Astrocyte (in vitro differentiated cells and primary cell): ENCODE measurements at regions not wholly inside any gene's neighbourhood (a gene's known extent, or its start where the extent isn't known, plus 50 kb on each side); places are given as distances from the start of the nearest gene placed in this dataset.

ENCODE experiments used
- DNase-seq: peaks from one replicate; pipeline ENCODE4 v3.0.0-alpha.2; 2010; ENCODE audit warnings: low read depth
- FAIRE-seq: peaks from 2 replicates; lab custom pipeline; 2011; peaks lifted over from hg19 to GRCh38; lab: Jason Lieb, UNC
- H2AFZ ChIP-seq: 2 replicates; pipeline ENCODE4 v1.6.0; 2012; ENCODE audit warnings: low read depth, low read length, inconsistent platforms
- H3K27ac ChIP-seq: 2 replicates; pipeline ENCODE4 v1.5.1; 2011; ENCODE audit warnings: low read depth, low read length, inconsistent platforms
- H3K27me3 ChIP-seq: 2 replicates; pipeline ENCODE4 v1.6.0; 2011; ENCODE audit warnings: low read length, inconsistent platforms; ENCODE audit not compliant: insufficient read depth
- H3K36me3 ChIP-seq: 2 replicates; pipeline ENCODE4 v1.5.1; 2011; ENCODE audit warnings: low read length, inconsistent platforms; ENCODE audit not compliant: insufficient read depth
- H3K4me1 ChIP-seq: 2 replicates; pipeline ENCODE4 v1.5.1; 2011; ENCODE audit warnings: low read length, inconsistent platforms; ENCODE audit not compliant: insufficient read depth
- H3K4me2 ChIP-seq: 2 replicates; pipeline ENCODE4 v1.6.0; 2012; ENCODE audit warnings: low read length, inconsistent platforms
- H3K4me3 ChIP-seq: 2 replicates; pipeline ENCODE4 v1.5.1; 2011; ENCODE audit warnings: low read depth, mild to moderate bottlenecking, low read length, inconsistent platforms; ENCODE audit not compliant: insufficient read depth
- H3K79me2 ChIP-seq: 2 replicates; pipeline ENCODE4 v1.6.0; 2012; ENCODE audit warnings: mild to moderate bottlenecking, low read length, inconsistent platforms; ENCODE audit not compliant: insufficient read depth
- H3K9ac ChIP-seq: 2 replicates; pipeline ENCODE4 v1.6.0; 2012; ENCODE audit warnings: mild to moderate bottlenecking, low read length, inconsistent platforms
- H3K9me3 ChIP-seq: 2 replicates; pipeline ENCODE4 v1.5.1; 2012; ENCODE audit warnings: low read depth, mild to moderate bottlenecking, low read length, inconsistent platforms; ENCODE audit not compliant: insufficient read depth
- H4K20me1 ChIP-seq: 2 replicates; pipeline ENCODE4 v1.6.0; 2012; ENCODE audit warnings: low read length, inconsistent platforms; ENCODE audit not compliant: insufficient read depth
- H3K27ac Mint-ChIP-seq: one replicate; pipeline ENCODE4 v1.8.0; 2021; ENCODE audit warnings: mild to moderate bottlenecking, mixed read lengths; ENCODE audit not compliant: unreplicated experiment
- H3K27me3 Mint-ChIP-seq: one replicate; pipeline ENCODE4 v1.8.0; 2021; ENCODE audit warnings: low read depth, mixed read lengths; ENCODE audit not compliant: unreplicated experiment
- H3K36me3 Mint-ChIP-seq: one replicate; pipeline ENCODE4 v1.8.0; 2021; ENCODE audit warnings: low read depth, mixed read lengths; ENCODE audit not compliant: unreplicated experiment
- H3K4me1 Mint-ChIP-seq: one replicate; pipeline ENCODE4 v1.8.0; 2021; ENCODE audit warnings: low read depth, mixed read lengths; ENCODE audit not compliant: unreplicated experiment
- H3K4me3 Mint-ChIP-seq: one replicate; pipeline ENCODE4 v1.8.0; 2021; ENCODE audit warnings: mild to moderate bottlenecking, moderate library complexity, mixed read lengths; ENCODE audit not compliant: unreplicated experiment
- H3K9me3 Mint-ChIP-seq: one replicate; pipeline ENCODE4 v1.8.0; 2021; ENCODE audit warnings: mild to moderate bottlenecking, mixed read lengths; ENCODE audit not compliant: unreplicated experiment
- EZH2 ChIP-seq: IDR thresholded peaks from 2 replicates; pipeline ENCODE4 v1.6.1; 2012; ENCODE audit warnings: mild to moderate bottlenecking, low read length, inconsistent platforms; ENCODE audit not compliant: insufficient read depth
- TF ChIP-seq, protein P1 (sequence below): IDR thresholded peaks from 2 replicates; pipeline ENCODE4 v1.5.1; 2011; ENCODE audit warnings: low read depth, mild to moderate bottlenecking, inconsistent platforms, low read length, moderate library complexity; ENCODE audit not compliant: insufficient read depth

DNA sequence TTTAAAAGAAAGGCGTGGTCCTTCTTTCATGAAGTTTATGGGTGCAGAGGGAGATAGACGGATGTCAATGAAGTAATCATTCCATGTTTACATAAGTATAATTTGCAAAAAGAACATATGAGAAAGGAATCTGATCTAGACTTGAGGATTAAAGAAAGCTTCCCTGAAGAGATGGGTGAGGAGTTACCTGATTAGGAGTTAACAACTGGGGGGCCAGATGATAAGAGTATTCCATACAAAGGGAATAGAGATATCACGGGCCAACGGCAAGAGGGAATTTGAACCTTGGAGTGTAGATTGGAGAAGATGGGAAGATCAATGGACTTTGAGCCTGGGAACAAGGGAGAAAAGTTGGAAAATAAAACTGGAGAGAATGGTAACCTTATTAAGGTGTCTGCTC, 1959.9 kb upstream of the WWC1 start:
- Mint-ChIP-seq H3K36me3 (no peaks in the 10 kb centered on the region), H3K4me3 (no peak overlapping the region), H3K27ac (no peak overlapping the region), H3K9me3 (peaks cover under 1% of the 10 kb centered on the region), H3K4me1 (no peaks in the 10 kb centered on the region), H3K27me3 (no peaks in the 10 kb centered on the region)
- Histone ChIP-seq H3K9ac (no peak overlapping the region), H3K27ac (no peak overlapping the region), H3K4me1 (no peaks in the 10 kb centered on the region), H2AFZ (no peak overlapping the region), H4K20me1 (no peaks in the 10 kb centered on the region), H3K4me3 (no peak overlapping the region), H3K4me2 (no peak overlapping the region), H3K79me2 (no peaks in the 10 kb centered on the region), H3K36me3 (no peaks in the 10 kb centered on the region), H3K9me3 (no peaks in the 10 kb centered on the region), H3K27me3 (no peaks in the 10 kb centered on the region)
- TF ChIP-seq EZH2 = no peak
- TF ChIP-seq, protein P1, sequence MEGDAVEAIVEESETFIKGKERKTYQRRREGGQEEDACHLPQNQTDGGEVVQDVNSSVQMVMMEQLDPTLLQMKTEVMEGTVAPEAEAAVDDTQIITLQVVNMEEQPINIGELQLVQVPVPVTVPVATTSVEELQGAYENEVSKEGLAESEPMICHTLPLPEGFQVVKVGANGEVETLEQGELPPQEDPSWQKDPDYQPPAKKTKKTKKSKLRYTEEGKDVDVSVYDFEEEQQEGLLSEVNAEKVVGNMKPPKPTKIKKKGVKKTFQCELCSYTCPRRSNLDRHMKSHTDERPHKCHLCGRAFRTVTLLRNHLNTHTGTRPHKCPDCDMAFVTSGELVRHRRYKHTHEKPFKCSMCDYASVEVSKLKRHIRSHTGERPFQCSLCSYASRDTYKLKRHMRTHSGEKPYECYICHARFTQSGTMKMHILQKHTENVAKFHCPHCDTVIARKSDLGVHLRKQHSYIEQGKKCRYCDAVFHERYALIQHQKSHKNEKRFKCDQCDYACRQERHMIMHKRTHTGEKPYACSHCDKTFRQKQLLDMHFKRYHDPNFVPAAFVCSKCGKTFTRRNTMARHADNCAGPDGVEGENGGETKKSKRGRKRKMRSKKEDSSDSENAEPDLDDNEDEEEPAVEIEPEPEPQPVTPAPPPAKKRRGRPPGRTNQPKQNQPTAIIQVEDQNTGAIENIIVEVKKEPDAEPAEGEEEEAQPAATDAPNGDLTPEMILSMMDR = no peak
- FAIRE-seq (no peak), DNase-seq (no peak)

DNA sequence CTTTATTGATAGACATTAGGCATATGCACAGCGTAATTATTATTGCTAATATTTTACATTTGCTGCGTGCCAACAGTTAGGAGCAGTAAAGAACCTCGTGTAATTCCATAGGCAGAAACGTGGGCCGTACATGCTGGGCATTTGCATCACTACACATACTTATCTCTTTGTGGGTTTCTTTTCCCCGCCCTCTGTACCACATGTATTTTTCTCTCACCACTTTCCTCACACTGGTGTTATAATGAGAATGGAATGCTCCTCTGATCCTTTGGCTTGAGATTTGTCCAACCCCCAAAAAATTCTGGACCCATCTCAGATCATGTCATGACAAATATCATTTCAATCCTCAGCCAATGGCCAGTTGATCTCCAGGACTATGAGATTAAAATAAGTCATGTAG, 1952.6 kb upstream of the WWC1 start:
- Histone ChIP-seq H2AFZ (no peak overlapping the region), H3K27ac (no peak overlapping the region), H3K9me3 (no peaks in the 10 kb centered on the region), H3K4me1 (no peaks in the 10 kb centered on the region), H4K20me1 (no peaks in the 10 kb centered on the region), H3K27me3 (no peaks in the 10 kb centered on the region), H3K4me3 (no peak overlapping the region), H3K79me2 (no peaks in the 10 kb centered on the region), H3K4me2 (no peak overlapping the region), H3K36me3 (no peaks in the 10 kb centered on the region), H3K9ac (no peak overlapping the region)
- Mint-ChIP-seq H3K9me3 (peaks cover 4% of the 10 kb centered on the region), H3K4me1 (peaks cover 11% of the 10 kb centered on the region), H3K27me3 (no peaks in the 10 kb centered on the region), H3K27ac (peak overlapping the region; percentile 14), H3K4me3 (no peak overlapping the region), H3K36me3 (no peaks in the 10 kb centered on the region)
- FAIRE-seq = no peak
- peak; percentile 9 for DNase-seq
- TF ChIP-seq EZH2 = no peak
- TF ChIP-seq, protein P1 = no peak

DNA sequence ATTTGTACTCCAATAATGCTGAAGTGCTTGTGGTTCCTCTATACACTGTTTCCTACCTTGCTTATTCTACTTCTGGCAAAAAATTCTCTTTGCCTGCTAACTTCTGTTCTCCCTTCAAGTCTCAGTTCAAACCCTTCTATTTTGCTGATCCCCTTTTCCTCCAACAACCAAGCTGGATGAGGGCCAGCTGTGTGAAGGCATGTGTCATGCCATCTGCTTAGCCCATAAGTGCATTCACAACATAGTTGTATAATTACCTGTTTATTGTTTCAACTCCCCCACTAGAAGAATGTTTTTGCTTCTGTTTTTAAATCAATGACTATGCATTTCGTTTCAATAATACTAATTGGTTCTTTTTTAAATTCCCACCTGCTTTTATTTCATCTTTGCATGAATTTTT, 1951.4 kb upstream of the WWC1 start:
- no peak overlapping the region for H2AFZ ChIP-seq
- Mint-ChIP-seq H3K27me3 (no peaks in the 10 kb centered on the region), H3K9me3 (peaks cover 4% of the 10 kb centered on the region), H3K27ac (no peak overlapping the region), H3K36me3 (no peaks in the 10 kb centered on the region), H3K4me1 (peaks cover 11% of the 10 kb centered on the region), H3K4me3 (no peak overlapping the region)
- no peak overlapping the region for H3K27ac ChIP-seq
- DNase-seq (peak; percentile 7), FAIRE-seq (no peak)
- no peaks in the 10 kb centered on the region for H3K79me2 ChIP-seq
- H3K36me3 ChIP-seq = no peaks in the 10 kb centered on the region
- H3K4me1 ChIP-seq = no peaks in the 10 kb centered on the region
- no peaks in the 10 kb centered on the region for H3K9me3 ChIP-seq
- H3K4me2 ChIP-seq = no peak overlapping the region
- no peaks in the 10 kb centered on the region for H3K27me3 ChIP-seq
- TF ChIP-seq EZH2 = no peak
- TF ChIP-seq, protein P1 = no peak
- H3K4me3 ChIP-seq = no peak overlapping the region
- H3K9ac ChIP-seq = no peak overlapping the region
- H4K20me1 ChIP-seq = no peaks in the 10 kb centered on the region
